HG02623 (cell line): ENCODE measurements at regions not wholly inside any gene's neighbourhood (a gene's known extent, or its start where the extent isn't known, plus 50 kb on each side); places are given as distances from the start of the nearest gene placed in this dataset.
"Not testable (repeated sequence)": the region's sequence is repeated elsewhere in the genome, so short reads cannot be mapped to it uniquely, and the experiment has no call there.

Experiments used
- ATAC-seq: cut with Tn5 transposase; IDR thresholded peaks from one replicate; pipeline ENCODE4 v1.9.1; 2021; ENCODE audit warnings: moderate library complexity; ENCODE audit not compliant: unreplicated experiment

- no peak for ATAC-seq
These were observed 179.7 kb downstream of the ANKRD7 start for GRCh38 chr7:118404211-118404610.

GRCh38 chr7:118418433-118418832 lies 193.9 kb downstream of the ANKRD7 start:
- ATAC-seq: no peak

GRCh38 chr7:118420888-118421287 lies 196.4 kb downstream of the ANKRD7 start:
- ATAC-seq: no peak

- no peak for ATAC-seq
These were observed 204.6 kb downstream of the ANKRD7 start for GRCh38 chr7:118429141-118429540.

GRCh38 chr7:118436663-118437062 lies 212.2 kb downstream of the ANKRD7 start:
- no peak for ATAC-seq

- ATAC-seq: not testable (repeated sequence)
These were observed 224.5 kb downstream of the ANKRD7 start for GRCh38 chr7:118449030-118449429.

GRCh38 chr7:118449797-118450567 lies 225.5 kb downstream of the ANKRD7 start:
- ATAC-seq: no peak

- no peak for ATAC-seq
These were observed 227.6 kb downstream of the ANKRD7 start for GRCh38 chr7:118452128-118452527.

GRCh38 chr7:118467381-118467780 lies 242.9 kb downstream of the ANKRD7 start:
- no peak for ATAC-seq

- ATAC-seq: no peak
These were observed 248.1 kb downstream of the ANKRD7 start for GRCh38 chr7:118472581-118472980.

GRCh38 chr7:118473271-118473670 lies 248.8 kb downstream of the ANKRD7 start:
- no peak for ATAC-seq

GRCh38 chr7:118476036-118476435 lies 251.5 kb downstream of the ANKRD7 start:
- no peak for ATAC-seq

- no peak for ATAC-seq
These were observed 252.5 kb downstream of the ANKRD7 start for GRCh38 chr7:118477036-118477435.

GRCh38 chr7:118478236-118478635 lies 253.7 kb downstream of the ANKRD7 start:
- ATAC-seq: no peak

GRCh38 chr7:118478931-118479330 lies 254.4 kb downstream of the ANKRD7 start:
- ATAC-seq: no peak

GRCh38 chr7:118492466-118492865 lies 268.0 kb downstream of the ANKRD7 start:
- ATAC-seq: no peak

- no peak for ATAC-seq
These were observed 271.7 kb downstream of the ANKRD7 start for GRCh38 chr7:118496138-118496644.

GRCh38 chr7:118502235-118502634 lies 277.7 kb downstream of the ANKRD7 start:
- no peak for ATAC-seq

GRCh38 chr7:118511146-118511545 lies 286.6 kb downstream of the ANKRD7 start:
- ATAC-seq: no peak

- ATAC-seq: no peak
These were observed 292.8 kb downstream of the ANKRD7 start for GRCh38 chr7:118517275-118517674.

GRCh38 chr7:118525020-118525419 lies 300.5 kb downstream of the ANKRD7 start:
- no peak for ATAC-seq

GRCh38 chr7:118531566-118531965 lies 307.1 kb downstream of the ANKRD7 start:
- no peak for ATAC-seq

GRCh38 chr7:118559207-118559606 lies 334.7 kb downstream of the ANKRD7 start:
- no peak for ATAC-seq
